Peyer's patch (tissue), 4 donors: ENCODE measurements at regions not wholly inside any gene's neighbourhood (a gene's known extent, or its start where the extent isn't known, plus 50 kb on each side); places are given as distances from the start of the nearest gene placed in this dataset.

ENCODE experiments used
- POLR2A ChIP-seq, 2 donors: fragments of 450-650 bp; IDR thresholded peaks; one replicate each; pipeline ENCODE4 v1.5.1; 2017; ENCODE audit warnings: antibody characterized with exemption in 2 of 2, mild to moderate bottlenecking in 2 of 2, moderate library complexity in 2 of 2
- TF ChIP-seq, protein P1 (sequence below), 6 experiments: fragments of 450-650 bp in 4 of 6; fragments of 200-600 bp in 2 of 6; sonication (generic) in 1 of 6; IDR thresholded peaks; one replicate each; pipeline ENCODE4 v1.5.1; 2017 to 2019; ENCODE audit warnings: antibody characterized with exemption in 6 of 6, mild to moderate bottlenecking in 3 of 6, moderate library complexity in 1 of 6

DNA sequence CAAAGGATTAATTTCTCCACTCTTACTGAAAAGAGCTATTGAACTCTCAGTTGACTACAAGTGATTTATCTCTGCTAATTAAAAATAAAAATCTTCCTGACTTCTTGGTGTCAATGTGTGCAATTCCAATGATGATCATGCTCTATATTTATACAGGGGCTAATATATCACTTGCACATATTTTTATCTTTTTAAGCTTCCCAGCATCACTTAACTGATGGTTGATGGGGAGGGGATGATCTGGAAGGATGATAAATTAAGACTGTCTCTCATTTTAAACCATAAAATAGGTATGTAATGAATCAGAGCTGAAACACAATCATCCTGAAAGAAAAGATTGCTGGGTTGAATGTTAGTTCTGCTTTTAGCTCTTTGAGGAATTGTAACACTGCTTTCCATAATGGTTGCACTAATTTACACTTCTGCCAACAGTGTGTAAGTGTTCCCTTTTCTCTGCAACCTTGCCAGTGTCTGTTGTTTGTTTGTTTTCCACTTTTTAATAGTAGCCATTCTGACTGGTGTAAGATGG is 169.6 kb upstream of the ECI2 start:
- TF ChIP-seq, protein P1, sequence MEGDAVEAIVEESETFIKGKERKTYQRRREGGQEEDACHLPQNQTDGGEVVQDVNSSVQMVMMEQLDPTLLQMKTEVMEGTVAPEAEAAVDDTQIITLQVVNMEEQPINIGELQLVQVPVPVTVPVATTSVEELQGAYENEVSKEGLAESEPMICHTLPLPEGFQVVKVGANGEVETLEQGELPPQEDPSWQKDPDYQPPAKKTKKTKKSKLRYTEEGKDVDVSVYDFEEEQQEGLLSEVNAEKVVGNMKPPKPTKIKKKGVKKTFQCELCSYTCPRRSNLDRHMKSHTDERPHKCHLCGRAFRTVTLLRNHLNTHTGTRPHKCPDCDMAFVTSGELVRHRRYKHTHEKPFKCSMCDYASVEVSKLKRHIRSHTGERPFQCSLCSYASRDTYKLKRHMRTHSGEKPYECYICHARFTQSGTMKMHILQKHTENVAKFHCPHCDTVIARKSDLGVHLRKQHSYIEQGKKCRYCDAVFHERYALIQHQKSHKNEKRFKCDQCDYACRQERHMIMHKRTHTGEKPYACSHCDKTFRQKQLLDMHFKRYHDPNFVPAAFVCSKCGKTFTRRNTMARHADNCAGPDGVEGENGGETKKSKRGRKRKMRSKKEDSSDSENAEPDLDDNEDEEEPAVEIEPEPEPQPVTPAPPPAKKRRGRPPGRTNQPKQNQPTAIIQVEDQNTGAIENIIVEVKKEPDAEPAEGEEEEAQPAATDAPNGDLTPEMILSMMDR (IDR thresholded peaks at IDR 0.05), result no peak
- no peak for TF ChIP-seq POLR2A (IDR thresholded peaks at IDR 0.05)
